ENCODE measurements at regions not wholly inside any gene's neighbourhood (a gene's known extent, or its start where the extent isn't known, plus 50 kb on each side); places are given as distances from the start of the nearest gene placed in this dataset.
A peak's percentile ranks its signal among the peaks of the same experiment; 100 is the strongest.

- no peak for DNase-seq (ENCODE audit: low read depth)
Observed at GRCh38 chr20:50408526-50409364, 101.4 kb upstream of the PTPN1 start.

- DNase-seq (ENCODE audit: low read depth): no peak
Observed at GRCh38 chr20:50409495-50409894, 100.7 kb upstream of the PTPN1 start.

- no peak for DNase-seq (ENCODE audit: low read depth)
Observed at GRCh38 chr20:50410343-50410742, 99.8 kb upstream of the PTPN1 start.

- no peak for DNase-seq (ENCODE audit: low read depth)
Observed at GRCh38 chr20:50412069-50412468, 98.1 kb upstream of the PTPN1 start.

- DNase-seq (ENCODE audit: low read depth): no peak
Observed at GRCh38 chr20:50412499-50412898, 97.7 kb upstream of the PTPN1 start.

- DNase-seq (ENCODE audit: low read depth): no peak
Observed at GRCh38 chr20:50413088-50413500, 97.1 kb upstream of the PTPN1 start.

GRCh38 chr20:50415021-50415515 lies 95.1 kb upstream of the PTPN1 start:
- DNase-seq (ENCODE audit: low read depth): no peak

- peak; percentile 34 for DNase-seq (ENCODE audit: low read depth)
Observed at GRCh38 chr20:50415516-50416268, 94.5 kb upstream of the PTPN1 start.

- DNase-seq (ENCODE audit: low read depth): no peak
Observed at GRCh38 chr20:50416269-50417022, 93.7 kb upstream of the PTPN1 start.

GRCh38 chr20:50417023-50417329 lies 93.2 kb upstream of the PTPN1 start:
- DNase-seq (ENCODE audit: low read depth): no peak

- DNase-seq (ENCODE audit: low read depth): no peak
Observed at GRCh38 chr20:50417484-50418235, 92.5 kb upstream of the PTPN1 start.

GRCh38 chr20:50418890-50419642 lies 91.1 kb upstream of the PTPN1 start:
- DNase-seq (ENCODE audit: low read depth): no peak

GRCh38 chr20:50420380-50420779 lies 89.8 kb upstream of the PTPN1 start:
- DNase-seq (ENCODE audit: low read depth): no peak

GRCh38 chr20:50421356-50422340 lies 88.5 kb upstream of the PTPN1 start:
- DNase-seq (ENCODE audit: low read depth): no peak

GRCh38 chr20:50423758-50424157 lies 86.4 kb upstream of the PTPN1 start:
- no peak for DNase-seq (ENCODE audit: low read depth)

GRCh38 chr20:50425076-50425475 lies 85.1 kb upstream of the PTPN1 start:
- DNase-seq (ENCODE audit: low read depth): no peak

- no peak for DNase-seq (ENCODE audit: low read depth)
Observed at GRCh38 chr20:50426866-50427718, 83.1 kb upstream of the PTPN1 start.

GRCh38 chr20:50427719-50428083 lies 82.5 kb upstream of the PTPN1 start:
- DNase-seq (ENCODE audit: low read depth): no peak
